GM12872 (cell line): ENCODE measurements at regions not wholly inside any gene's neighbourhood (a gene's known extent, or its start where the extent isn't known, plus 50 kb on each side); places are given as distances from the start of the nearest gene placed in this dataset.

Source experiments
- CTCF ChIP-seq: IDR thresholded peaks from 3 replicates; pipeline ENCODE4 v1.5.1; 2011; ENCODE audit warnings: low read depth, mild to moderate bottlenecking, low read length, moderate library complexity; ENCODE audit not compliant: insufficient read depth

- no peak for TF ChIP-seq CTCF
Measured at GRCh38 chr14:98705871-98706300, 566.1 kb downstream of the BCL11B start.

GRCh38 chr14:98707522-98707921 lies 564.5 kb downstream of the BCL11B start:
- TF ChIP-seq CTCF, result no peak

- no peak for TF ChIP-seq CTCF
Measured at GRCh38 chr14:98708555-98708954, 563.4 kb downstream of the BCL11B start.

DNA sequence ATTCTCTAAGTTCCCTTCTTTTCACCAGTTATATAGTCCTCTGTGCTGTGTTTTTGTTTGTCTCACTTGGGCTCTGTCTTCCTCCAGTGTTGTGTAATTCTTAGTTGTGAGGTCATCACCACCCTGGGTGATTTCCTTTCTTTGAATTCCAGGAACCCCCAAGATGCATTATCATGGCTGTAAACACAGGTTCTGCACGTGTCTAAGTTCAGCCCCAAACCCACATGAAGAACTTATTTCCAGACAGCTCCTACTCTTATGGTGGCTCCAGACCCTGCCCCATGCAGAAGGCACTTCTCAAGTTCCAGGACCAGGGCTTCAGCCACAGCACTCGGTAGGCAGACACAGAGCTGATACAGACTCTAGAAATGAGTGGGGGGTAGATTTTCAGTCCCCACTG lies 560.5 kb downstream of the BCL11B start:
- no peak for TF ChIP-seq CTCF

DNA sequence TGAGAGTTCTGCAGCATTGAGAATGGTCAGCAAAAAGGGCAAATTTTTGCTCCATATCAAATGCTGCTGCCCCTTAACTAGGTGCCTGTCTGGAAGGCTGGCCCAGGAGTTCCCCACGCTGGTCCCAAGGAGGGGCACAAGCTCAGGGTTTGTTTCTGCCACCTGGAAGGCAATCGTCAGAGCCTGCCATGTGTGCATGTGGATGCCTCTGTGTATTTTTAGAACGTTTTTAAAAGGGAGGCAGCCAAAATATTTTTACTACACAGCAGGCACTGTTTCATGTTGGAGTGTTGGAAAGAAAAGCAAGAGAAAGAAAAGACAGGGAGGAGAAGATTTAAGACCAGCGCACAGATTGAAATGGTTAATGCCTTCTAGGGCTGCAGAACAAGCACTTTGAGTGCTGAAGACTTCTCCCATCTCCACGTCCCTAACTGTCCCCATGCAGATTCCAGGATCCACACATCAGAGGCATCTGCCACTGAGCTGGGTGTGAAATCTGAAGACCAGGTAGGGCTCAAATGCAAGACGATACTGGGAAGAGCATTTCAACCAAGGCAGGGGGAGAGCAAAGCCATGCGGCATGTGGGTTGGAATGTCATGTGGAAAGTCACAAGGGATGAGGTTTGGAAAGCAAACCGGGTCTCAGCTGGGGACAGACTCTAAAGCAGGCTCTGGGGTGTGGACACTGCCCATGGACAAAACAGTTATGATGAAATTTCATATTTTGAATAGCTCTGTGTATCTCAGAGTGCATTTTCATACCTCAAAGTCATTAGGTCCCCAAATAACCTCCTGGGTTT lies 557.2 kb downstream of the BCL11B start:
- TF ChIP-seq CTCF, result no peak

GRCh38 chr14:98716133-98716532 lies 555.9 kb downstream of the BCL11B start:
- TF ChIP-seq CTCF, result no peak

GRCh38 chr14:98721061-98721460 lies 550.9 kb downstream of the BCL11B start:
- no peak for TF ChIP-seq CTCF
